ENCODE measurements at regions not wholly inside any gene's neighbourhood (a gene's known extent, or its start where the extent isn't known, plus 50 kb on each side); places are given as distances from the start of the nearest gene placed in this dataset.
A peak's percentile ranks its signal among the peaks of the same experiment; 100 is the strongest.

DNA sequence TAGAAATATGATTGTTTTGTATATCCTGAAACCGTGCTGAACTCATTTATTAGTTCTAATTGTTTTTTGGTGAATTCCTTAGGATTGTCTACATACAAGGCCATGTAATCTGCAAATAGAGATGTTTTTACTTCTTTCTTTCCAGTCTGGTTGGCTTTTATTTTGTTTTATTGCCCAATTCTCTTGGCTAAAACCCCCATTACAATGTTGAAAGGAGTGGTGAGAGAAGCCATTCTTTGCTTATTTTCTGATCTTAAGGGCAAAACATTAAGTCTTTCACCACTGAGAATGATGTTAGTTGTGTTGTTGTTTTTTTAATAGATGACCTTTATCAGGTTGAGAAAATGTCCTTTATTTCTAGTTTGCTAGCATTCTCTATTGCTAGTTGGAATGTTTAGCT lies 157.3 kb downstream of the NTMT2 start:
- H3K27me3 ChIP-seq, result no peaks in the 10 kb centered on the region
- DNase-seq, result no peak
- no peak overlapping the region for H3K4me3 ChIP-seq
- no peaks in the 10 kb centered on the region for H3K36me3 ChIP-seq
- no peaks in the 10 kb centered on the region for H3K4me1 ChIP-seq
- no peak overlapping the region for H3K27ac ChIP-seq
- H3K9me3 ChIP-seq, result no peaks in the 10 kb centered on the region
- intact Hi-C loops (cut with DNase I; ENCODE audit: low total_unique reads), result no loop called here
- TF ChIP-seq, protein P1, sequence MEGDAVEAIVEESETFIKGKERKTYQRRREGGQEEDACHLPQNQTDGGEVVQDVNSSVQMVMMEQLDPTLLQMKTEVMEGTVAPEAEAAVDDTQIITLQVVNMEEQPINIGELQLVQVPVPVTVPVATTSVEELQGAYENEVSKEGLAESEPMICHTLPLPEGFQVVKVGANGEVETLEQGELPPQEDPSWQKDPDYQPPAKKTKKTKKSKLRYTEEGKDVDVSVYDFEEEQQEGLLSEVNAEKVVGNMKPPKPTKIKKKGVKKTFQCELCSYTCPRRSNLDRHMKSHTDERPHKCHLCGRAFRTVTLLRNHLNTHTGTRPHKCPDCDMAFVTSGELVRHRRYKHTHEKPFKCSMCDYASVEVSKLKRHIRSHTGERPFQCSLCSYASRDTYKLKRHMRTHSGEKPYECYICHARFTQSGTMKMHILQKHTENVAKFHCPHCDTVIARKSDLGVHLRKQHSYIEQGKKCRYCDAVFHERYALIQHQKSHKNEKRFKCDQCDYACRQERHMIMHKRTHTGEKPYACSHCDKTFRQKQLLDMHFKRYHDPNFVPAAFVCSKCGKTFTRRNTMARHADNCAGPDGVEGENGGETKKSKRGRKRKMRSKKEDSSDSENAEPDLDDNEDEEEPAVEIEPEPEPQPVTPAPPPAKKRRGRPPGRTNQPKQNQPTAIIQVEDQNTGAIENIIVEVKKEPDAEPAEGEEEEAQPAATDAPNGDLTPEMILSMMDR (IDR thresholded peaks at IDR 0.05), result no peak
- no peak for TF ChIP-seq POLR2A (IDR thresholded peaks at IDR 0.05)

DNA sequence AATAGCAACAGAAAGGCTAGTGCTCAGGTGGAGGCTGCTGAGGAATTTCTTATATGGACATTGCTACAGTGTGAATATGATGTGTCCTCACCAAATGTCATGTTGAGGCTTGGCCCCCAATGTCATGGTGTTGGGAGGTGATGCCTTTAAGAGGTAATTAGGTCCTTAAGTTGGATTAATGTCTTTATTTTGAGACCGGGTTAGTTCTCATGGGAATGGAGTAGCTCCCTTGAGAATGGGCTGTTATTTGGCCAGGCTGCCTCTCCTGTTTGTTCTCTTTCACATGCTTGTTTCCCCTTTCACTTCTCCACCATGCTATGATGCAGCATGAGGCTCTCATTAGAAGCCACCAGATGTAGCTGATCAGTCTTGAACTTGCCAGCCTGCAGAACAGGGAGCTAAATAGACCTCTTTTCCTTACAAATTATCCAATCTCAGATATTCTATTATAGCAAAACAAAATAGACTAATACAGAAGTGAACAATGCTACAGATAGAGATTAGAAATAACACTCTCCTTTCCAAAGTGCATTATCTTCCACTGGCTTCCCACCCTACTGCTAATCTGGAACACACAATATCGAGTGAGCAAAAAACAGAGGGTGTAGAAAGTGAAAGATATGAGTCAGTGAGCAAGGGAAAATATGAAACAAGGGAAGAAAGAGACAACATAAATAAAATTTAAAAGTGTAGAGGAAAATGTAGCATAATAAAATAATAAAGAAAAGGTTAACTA lies 160.2 kb downstream of the NTMT2 start:
- H3K36me3 ChIP-seq, result no peaks in the 10 kb centered on the region
- TF ChIP-seq POLR2A (IDR thresholded peaks at IDR 0.05), result no peak
- TF ChIP-seq, protein P1 (IDR thresholded peaks at IDR 0.05), result no peak
- H3K4me3 ChIP-seq, result no peak overlapping the region
- peaks cover 0 to 4% of the 10 kb centered on the region in 2 donors for H3K4me1 ChIP-seq
- H3K27me3 ChIP-seq, result no peaks in the 10 kb centered on the region
- intact Hi-C loops (cut with DNase I; ENCODE audit: low total_unique reads), result no loop called here
- DNase-seq, result no peak
- no peaks in the 10 kb centered on the region for H3K9me3 ChIP-seq
- H3K27ac ChIP-seq, result peak overlapping the region in 1 of 2 donors; percentile 37

DNA sequence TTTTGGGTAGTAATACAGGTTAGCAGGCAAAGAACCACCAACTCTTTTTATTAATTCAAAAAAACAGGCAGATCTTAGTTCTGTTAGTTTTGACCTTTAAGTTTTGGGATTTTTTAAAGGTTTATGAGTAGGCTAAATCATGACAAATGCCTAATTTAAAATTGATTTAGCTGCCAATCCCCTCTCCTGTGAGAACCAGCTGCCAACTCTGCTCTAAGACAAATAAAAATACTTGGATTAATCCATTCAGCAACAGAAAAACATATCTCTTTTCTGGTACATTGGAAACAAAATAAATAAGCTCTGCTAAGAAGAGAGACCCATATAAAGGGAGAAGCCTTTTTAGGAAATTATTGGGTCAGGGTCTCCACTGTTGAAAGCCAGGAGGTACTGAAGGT lies 160.8 kb downstream of the NTMT2 start:
- Histone ChIP-seq H3K9me3 (no peaks in the 10 kb centered on the region), H3K27ac (peak overlapping the region in 1 of 2 donors; percentile 37), H3K4me3 (no peak overlapping the region), H3K4me1 (peaks cover 0 to 4% of the 10 kb centered on the region in 2 donors), H3K27me3 (no peaks in the 10 kb centered on the region), H3K36me3 (no peaks in the 10 kb centered on the region)
- TF ChIP-seq, protein P1 (IDR thresholded peaks at IDR 0.05), result no peak
- no peak for TF ChIP-seq POLR2A (IDR thresholded peaks at IDR 0.05)
- DNase-seq, result no peak
- intact Hi-C loops (cut with DNase I; ENCODE audit: low total_unique reads), result no loop called here

DNA sequence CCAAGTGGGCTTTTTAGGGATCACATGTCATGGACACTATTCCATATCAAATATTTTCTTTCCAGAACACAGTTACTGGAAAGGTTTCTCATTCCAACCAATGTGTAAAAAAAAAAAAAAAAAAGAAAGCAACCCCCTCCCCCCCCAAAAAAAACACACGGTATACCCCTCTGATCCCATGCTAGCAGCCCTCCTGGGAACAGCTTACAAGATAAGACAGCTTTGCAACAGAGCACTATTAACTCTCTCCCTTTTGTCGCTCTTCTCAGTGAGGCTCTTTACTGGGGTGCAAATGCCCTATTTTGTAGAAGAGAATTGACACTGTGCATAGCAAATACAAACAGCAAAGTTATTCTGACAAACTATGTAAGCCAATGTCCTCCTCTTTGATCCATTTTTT lies 161.2 kb downstream of the NTMT2 start:
- no peaks in the 10 kb centered on the region for H3K36me3 ChIP-seq
- intact Hi-C loops (cut with DNase I; ENCODE audit: low total_unique reads), result no loop called here
- DNase-seq, result no peak
- peaks cover 0 to 4% of the 10 kb centered on the region in 2 donors for H3K4me1 ChIP-seq
- peak overlapping the region in 1 of 2 donors; percentile 37 for H3K27ac ChIP-seq
- no peak for TF ChIP-seq POLR2A (IDR thresholded peaks at IDR 0.05)
- TF ChIP-seq, protein P1 (IDR thresholded peaks at IDR 0.05), result no peak
- H3K27me3 ChIP-seq, result no peaks in the 10 kb centered on the region
- H3K4me3 ChIP-seq, result no peak overlapping the region
- no peaks in the 10 kb centered on the region for H3K9me3 ChIP-seq

DNA sequence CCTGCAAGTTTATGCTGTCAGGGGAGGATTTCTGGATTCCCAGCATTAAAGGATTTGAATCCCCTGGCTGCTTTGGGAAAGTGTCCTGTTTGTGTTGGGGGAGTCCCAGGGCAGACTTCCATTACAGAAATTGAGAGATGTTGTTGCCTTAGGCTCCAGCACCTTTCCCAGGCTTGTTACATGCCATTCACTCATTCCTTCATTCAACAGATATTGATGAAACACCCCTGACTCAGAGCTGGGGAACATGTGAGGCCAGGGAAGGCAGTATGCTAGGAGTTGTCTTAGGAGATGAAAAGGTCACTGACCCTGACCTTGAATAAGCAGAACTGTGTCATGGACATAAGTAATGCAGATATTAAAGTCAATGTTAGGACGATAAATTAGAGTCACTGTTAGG lies 161.7 kb downstream of the NTMT2 start:
- Histone ChIP-seq H3K4me1 (peaks cover 0 to 4% of the 10 kb centered on the region in 2 donors), H3K27me3 (no peaks in the 10 kb centered on the region), H3K4me3 (no peak overlapping the region), H3K9me3 (no peaks in the 10 kb centered on the region), H3K36me3 (no peaks in the 10 kb centered on the region), H3K27ac (peak overlapping the region in 1 of 2 donors; percentile 10)
- intact Hi-C loops (cut with DNase I; ENCODE audit: low total_unique reads), result no loop called here
- TF ChIP-seq POLR2A (IDR thresholded peaks at IDR 0.05), result no peak
- TF ChIP-seq, protein P1 (IDR thresholded peaks at IDR 0.05), result no peak
- no peak for DNase-seq
